IPS DF 19.7 (cell line): ENCODE measurements at regions not wholly inside any gene's neighbourhood (a gene's known extent, or its start where the extent isn't known, plus 50 kb on each side); places are given as distances from the start of the nearest gene placed in this dataset.

Experiments used
- DNase-seq: peaks from one replicate; pipeline ENCODE4 v3.0.0-alpha.2; 2013; ENCODE audit warnings: low read depth, low spot score

- no peak for DNase-seq
Observed at GRCh38 chr1:101290922-101291561, 54.2 kb downstream of the S1PR1 start.

GRCh38 chr1:101291562-101292380 is 55.0 kb downstream of the S1PR1 start:
- no peak for DNase-seq

- DNase-seq: no peak
Observed at GRCh38 chr1:101293461-101294051, 56.7 kb downstream of the S1PR1 start.

GRCh38 chr1:101295209-101295608 is 58.4 kb downstream of the S1PR1 start:
- no peak for DNase-seq

- no peak for DNase-seq
Observed at GRCh38 chr1:101298663-101299062, 61.8 kb downstream of the S1PR1 start.

- no peak for DNase-seq
Observed at GRCh38 chr1:101299141-101299540, 62.3 kb downstream of the S1PR1 start.

- no peak for DNase-seq
Observed at GRCh38 chr1:101299710-101300109, 62.9 kb downstream of the S1PR1 start.

GRCh38 chr1:101300916-101301315 is 64.1 kb downstream of the S1PR1 start:
- no peak for DNase-seq

GRCh38 chr1:101301446-101302057 is 64.7 kb downstream of the S1PR1 start:
- DNase-seq: no peak

- DNase-seq: no peak
Observed at GRCh38 chr1:101302831-101303511, 66.2 kb downstream of the S1PR1 start.

- no peak for DNase-seq
Observed at GRCh38 chr1:101307985-101308689, 71.3 kb downstream of the S1PR1 start.

- DNase-seq: no peak
Observed at GRCh38 chr1:101308935-101309333, 72.1 kb downstream of the S1PR1 start.

GRCh38 chr1:101309334-101310311 is 72.8 kb downstream of the S1PR1 start:
- no peak for DNase-seq

GRCh38 chr1:101310506-101310905 is 73.7 kb downstream of the S1PR1 start:
- DNase-seq: no peak

GRCh38 chr1:101311146-101311920 is 74.5 kb downstream of the S1PR1 start:
- no peak for DNase-seq

- no peak for DNase-seq
Observed at GRCh38 chr1:101312147-101312546, 75.3 kb downstream of the S1PR1 start.

- no peak for DNase-seq
Observed at GRCh38 chr1:101313356-101313755, 76.5 kb downstream of the S1PR1 start.

- no peak for DNase-seq
Observed at GRCh38 chr1:101314244-101314643, 77.4 kb downstream of the S1PR1 start.

GRCh38 chr1:101316256-101316655 is 79.4 kb downstream of the S1PR1 start:
- no peak for DNase-seq
